ENCODE measurements at regions not wholly inside any gene's neighbourhood (a gene's known extent, or its start where the extent isn't known, plus 50 kb on each side); places are given as distances from the start of the nearest gene placed in this dataset.

GRCh38 chrX:81857192-81857591 is 655.3 kb downstream of the SH3BGRL start:
- no peaks in the 10 kb centered on the region for H3K36me3 ChIP-seq (ENCODE audit: control insufficient read depth, insufficient read depth, low read length)
- no peak for FAIRE-seq
- H3K4me3 ChIP-seq (ENCODE audit: low read depth, low read length), result no peak overlapping the region
- no peaks in the 10 kb centered on the region for H3K27me3 ChIP-seq (ENCODE audit: control insufficient read depth, insufficient read depth, low read length)
- no peak for DNase-seq (ENCODE audit: low read depth)
- no peak for TF ChIP-seq CTCF (IDR thresholded peaks at IDR 0.05; ENCODE audit: insufficient read depth, low read length, severe bottlenecking)

GRCh38 chrX:81866873-81867272 is 665.0 kb downstream of the SH3BGRL start:
- no peak for TF ChIP-seq CTCF (IDR thresholded peaks at IDR 0.05; ENCODE audit: insufficient read depth, low read length, severe bottlenecking)
- no peaks in the 10 kb centered on the region for H3K27me3 ChIP-seq (ENCODE audit: control insufficient read depth, insufficient read depth, low read length)
- FAIRE-seq (no peak), DNase-seq (ENCODE audit: low read depth) (no peak)
- no peak overlapping the region for H3K4me3 ChIP-seq (ENCODE audit: low read depth, low read length)
- H3K36me3 ChIP-seq (ENCODE audit: control insufficient read depth, insufficient read depth, low read length), result no peaks in the 10 kb centered on the region

- DNase-seq (ENCODE audit: low read depth), result no peak
- Histone ChIP-seq H3K4me3 (ENCODE audit: low read depth, low read length) (no peak overlapping the region), H3K27me3 (ENCODE audit: control insufficient read depth, insufficient read depth, low read length) (no peaks in the 10 kb centered on the region), H3K36me3 (ENCODE audit: control insufficient read depth, insufficient read depth, low read length) (no peaks in the 10 kb centered on the region)
- TF ChIP-seq CTCF (IDR thresholded peaks at IDR 0.05; ENCODE audit: insufficient read depth, low read length, severe bottlenecking), result no peak
- no peak for FAIRE-seq
Observed at GRCh38 chrX:81868979-81869378, 667.1 kb downstream of the SH3BGRL start.

GRCh38 chrX:81874807-81875206 is 672.9 kb downstream of the SH3BGRL start:
- Histone ChIP-seq H3K36me3 (ENCODE audit: control insufficient read depth, insufficient read depth, low read length) (no peaks in the 10 kb centered on the region), H3K4me3 (ENCODE audit: low read depth, low read length) (no peak overlapping the region), H3K27me3 (ENCODE audit: control insufficient read depth, insufficient read depth, low read length) (no peaks in the 10 kb centered on the region)
- no peak for TF ChIP-seq CTCF (IDR thresholded peaks at IDR 0.05; ENCODE audit: insufficient read depth, low read length, severe bottlenecking)
- no peak for DNase-seq (ENCODE audit: low read depth)
- no peak for FAIRE-seq

- Histone ChIP-seq H3K4me3 (ENCODE audit: low read depth, low read length) (no peak overlapping the region), H3K36me3 (ENCODE audit: control insufficient read depth, insufficient read depth, low read length) (no peaks in the 10 kb centered on the region), H3K27me3 (ENCODE audit: control insufficient read depth, insufficient read depth, low read length) (no peaks in the 10 kb centered on the region)
- DNase-seq (ENCODE audit: low read depth) (no peak), FAIRE-seq (no peak)
- TF ChIP-seq CTCF (IDR thresholded peaks at IDR 0.05; ENCODE audit: insufficient read depth, low read length, severe bottlenecking), result no peak
Observed at GRCh38 chrX:81875800-81876199, 673.9 kb downstream of the SH3BGRL start.

- TF ChIP-seq CTCF (IDR thresholded peaks at IDR 0.05; ENCODE audit: insufficient read depth, low read length, severe bottlenecking), result no peak
- H3K4me3 ChIP-seq (ENCODE audit: low read depth, low read length), result no peak overlapping the region
- H3K36me3 ChIP-seq (ENCODE audit: control insufficient read depth, insufficient read depth, low read length), result no peaks in the 10 kb centered on the region
- DNase-seq (ENCODE audit: low read depth) (no peak), FAIRE-seq (no peak)
- no peaks in the 10 kb centered on the region for H3K27me3 ChIP-seq (ENCODE audit: control insufficient read depth, insufficient read depth, low read length)
Observed at GRCh38 chrX:81876437-81876836, 674.5 kb downstream of the SH3BGRL start.

Measured in bronchial epithelial cell (primary cell).